ACC112 (cell line): ENCODE measurements at regions not wholly inside any gene's neighbourhood (a gene's known extent, or its start where the extent isn't known, plus 50 kb on each side); places are given as distances from the start of the nearest gene placed in this dataset.

Experiments used
- H2AFZ ChIP-seq: fragments of 200-600 bp; sonication (generic); one replicate; pipeline ENCODE4 v1.6.0; 2017; ENCODE audit warnings: antibody characterized with exemption, low read length; ENCODE audit not compliant: unreplicated experiment
- H3K27ac ChIP-seq: fragments of 200-600 bp; sonication (generic); 2 replicates; pipeline ENCODE4 v1.5.1; 2014; ENCODE audit warnings: low read depth, mild to moderate bottlenecking, antibody characterized with exemption, low read length, moderate library complexity
- H3K27me3 ChIP-seq: fragments of 200-600 bp; sonication (generic); 2 replicates; pipeline ENCODE4 v1.6.1; 2014; ENCODE audit warnings: mild to moderate bottlenecking, antibody characterized with exemption, low read length, moderate library complexity, mixed read lengths; ENCODE audit not compliant: insufficient read depth
- H3K36me3 ChIP-seq: fragments of 200-600 bp; sonication (generic); 2 replicates; pipeline ENCODE4 v1.6.1; 2016; ENCODE audit warnings: mild to moderate bottlenecking, antibody characterized with exemption, low read length, moderate library complexity, mixed read lengths; ENCODE audit not compliant: insufficient read depth
- H3K4me1 ChIP-seq: fragments of 200-600 bp; sonication (generic); one replicate; pipeline ENCODE4 v1.6.1; 2016; ENCODE audit warnings: low read length, mixed read lengths; ENCODE audit not compliant: insufficient read depth, unreplicated experiment, control insufficient read depth
- H3K4me3 ChIP-seq: fragments of 200-600 bp; sonication (generic); 2 replicates; pipeline ENCODE4 v1.5.1; 2014; ENCODE audit warnings: mild to moderate bottlenecking, low read depth, low read length
- H3K79me2 ChIP-seq: fragments of 200-600 bp; sonication (generic); one replicate; pipeline ENCODE4 v1.6.0; 2016; ENCODE audit warnings: low read length; ENCODE audit not compliant: control insufficient read depth, unreplicated experiment, insufficient read depth

DNA sequence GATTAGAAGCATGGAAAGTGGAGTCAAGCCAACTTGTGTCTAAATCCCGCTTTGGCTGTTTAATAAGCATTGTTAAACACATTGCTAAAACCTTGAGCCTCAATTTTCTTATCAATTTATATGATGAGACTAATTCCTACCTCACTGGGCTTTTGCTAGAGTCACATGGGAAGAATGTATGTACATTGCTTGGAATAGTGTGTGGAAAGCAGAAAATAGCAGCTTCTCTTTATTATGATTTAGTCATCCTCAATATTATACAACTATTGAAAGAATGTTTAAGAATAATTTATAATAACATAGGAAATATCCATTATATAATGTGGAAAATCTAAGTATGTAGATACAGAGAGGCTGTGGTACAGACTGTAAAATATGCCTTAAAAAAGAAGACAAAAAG is 313.0 kb upstream of the CDYL start:
- H3K4me3 ChIP-seq = no peak overlapping the region
- no peak overlapping the region for H2AFZ ChIP-seq
- H3K36me3 ChIP-seq = no peaks in the 10 kb centered on the region
- no peaks in the 10 kb centered on the region for H3K27me3 ChIP-seq
- H3K27ac ChIP-seq = no peak overlapping the region
- no peaks in the 10 kb centered on the region for H3K79me2 ChIP-seq
- peaks cover 14% of the 10 kb centered on the region for H3K4me1 ChIP-seq

DNA sequence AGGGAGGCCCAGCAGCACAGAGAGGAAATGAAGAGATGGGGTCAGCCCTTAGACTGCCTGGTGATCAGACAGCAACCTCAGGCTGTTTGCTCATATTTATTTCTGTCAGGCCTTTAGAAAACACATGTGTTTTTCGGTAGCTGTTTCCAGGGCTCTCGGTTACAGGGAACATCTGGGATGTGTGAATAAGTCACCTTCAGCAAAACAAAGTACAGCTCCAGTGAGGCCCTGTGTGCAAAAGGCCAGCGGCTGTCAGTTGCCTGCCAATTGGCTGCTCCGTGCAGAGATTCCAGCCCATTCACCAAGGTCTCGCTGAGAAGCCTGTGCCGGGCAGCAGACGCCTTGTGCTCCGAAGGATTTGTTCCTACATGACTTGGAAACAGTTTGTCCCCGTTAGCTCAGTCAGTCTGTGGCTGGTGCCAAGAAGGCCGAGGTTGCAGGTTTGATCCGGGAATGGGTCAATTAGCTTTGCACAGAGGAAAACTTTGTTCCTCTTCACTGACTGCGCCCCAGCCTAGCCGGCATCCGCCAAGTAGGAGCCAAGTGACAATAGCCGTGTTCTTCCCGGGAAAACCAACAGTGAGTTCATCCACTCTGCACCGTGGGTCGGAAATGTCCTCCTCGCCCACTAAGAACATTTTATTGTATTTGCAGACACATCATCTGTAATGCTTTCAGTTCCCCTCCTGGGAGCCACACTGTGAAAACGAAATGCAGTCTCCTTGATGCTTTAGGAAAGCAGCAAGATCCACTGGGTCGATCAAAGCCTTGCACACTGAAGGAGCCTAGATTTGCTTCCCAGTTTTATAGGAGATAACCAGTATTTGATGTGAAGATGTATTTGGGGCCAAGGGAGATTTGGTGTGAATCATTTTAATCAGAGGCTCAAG is 315.4 kb upstream of the CDYL start:
- H3K79me2 ChIP-seq = no peaks in the 10 kb centered on the region
- peaks cover 14% of the 10 kb centered on the region for H3K4me1 ChIP-seq
- H3K27ac ChIP-seq = no peak overlapping the region
- H3K27me3 ChIP-seq = no peaks in the 10 kb centered on the region
- H3K4me3 ChIP-seq = no peak overlapping the region
- no peak overlapping the region for H2AFZ ChIP-seq
- no peaks in the 10 kb centered on the region for H3K36me3 ChIP-seq

DNA sequence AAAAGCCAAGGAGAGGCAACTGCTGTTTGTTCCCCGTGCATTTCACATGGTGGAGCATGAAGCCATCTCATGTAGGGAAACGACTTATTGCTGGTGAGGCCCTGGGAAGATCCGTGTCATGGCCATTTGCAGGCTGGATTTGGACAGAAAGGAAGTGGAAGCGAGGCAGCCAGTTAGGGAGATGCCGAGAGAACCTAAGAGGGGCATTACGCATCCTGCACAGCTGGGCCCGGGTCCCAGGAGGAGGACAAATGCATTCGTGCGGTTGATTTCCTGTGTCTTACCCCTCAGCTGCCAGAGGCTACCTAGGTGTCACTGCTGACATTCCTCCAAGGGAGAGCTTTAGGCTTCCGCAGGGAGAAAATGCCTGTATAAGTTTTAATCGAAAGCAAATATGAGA is 316.2 kb upstream of the CDYL start:
- no peak overlapping the region for H2AFZ ChIP-seq
- H3K27me3 ChIP-seq = no peaks in the 10 kb centered on the region
- no peak overlapping the region for H3K27ac ChIP-seq
- no peaks in the 10 kb centered on the region for H3K79me2 ChIP-seq
- peaks cover 14% of the 10 kb centered on the region for H3K4me1 ChIP-seq
- no peak overlapping the region for H3K4me3 ChIP-seq
- H3K36me3 ChIP-seq = no peaks in the 10 kb centered on the region

DNA sequence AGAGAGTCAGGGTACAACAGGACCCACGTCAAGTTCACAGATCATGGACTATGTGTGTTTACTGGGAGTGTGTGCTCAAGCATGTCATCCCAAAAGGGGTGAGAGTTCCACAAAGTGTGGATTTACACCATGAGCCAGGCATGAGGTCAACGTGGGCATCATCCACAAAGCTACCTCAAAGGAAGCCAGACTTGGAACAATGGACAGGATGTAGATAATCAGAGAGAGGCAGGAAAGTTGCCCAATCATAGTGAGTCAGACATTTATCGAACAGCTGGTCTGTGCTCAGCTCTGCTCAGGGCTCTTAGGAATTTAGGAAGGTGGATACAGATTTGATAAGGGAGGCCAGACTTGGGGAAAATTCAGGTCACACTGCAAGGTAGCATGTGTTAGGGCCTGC is 317.2 kb upstream of the CDYL start:
- peak overlapping the region; percentile 44; the same call in 1 of the 2 replicates for H3K27ac ChIP-seq
- no peaks in the 10 kb centered on the region for H3K79me2 ChIP-seq
- H3K4me3 ChIP-seq = no peak overlapping the region
- peaks cover 14% of the 10 kb centered on the region for H3K4me1 ChIP-seq
- no peaks in the 10 kb centered on the region for H3K27me3 ChIP-seq
- no peaks in the 10 kb centered on the region for H3K36me3 ChIP-seq
- peak overlapping the region; percentile 21 for H2AFZ ChIP-seq

DNA sequence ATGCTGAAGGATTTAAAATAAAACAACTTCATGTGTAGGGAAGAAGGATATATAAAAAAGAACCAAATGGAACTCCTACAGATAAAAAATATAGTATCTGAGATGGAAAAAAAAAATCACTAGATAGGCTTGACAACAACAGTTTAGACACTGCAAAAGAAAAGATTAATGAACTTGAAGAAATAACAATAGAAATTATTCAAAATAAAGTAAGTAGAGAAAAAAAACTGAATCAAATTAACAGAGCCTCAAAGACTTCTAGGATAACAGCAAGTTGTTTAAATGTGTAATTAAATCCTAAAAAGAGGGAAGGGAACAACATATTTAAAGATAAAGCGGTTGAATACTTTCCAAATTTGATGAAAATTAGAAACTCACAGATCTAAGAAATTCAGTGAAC is 316.3 kb upstream of the ECI2 start:
- H3K4me3 ChIP-seq = no peak overlapping the region
- no peaks in the 10 kb centered on the region for H3K79me2 ChIP-seq
- H3K36me3 ChIP-seq = no peaks in the 10 kb centered on the region
- H3K27me3 ChIP-seq = no peaks in the 10 kb centered on the region
- no peak overlapping the region for H3K27ac ChIP-seq
- H2AFZ ChIP-seq = no peak overlapping the region
- H3K4me1 ChIP-seq = peaks cover 8% of the 10 kb centered on the region

DNA sequence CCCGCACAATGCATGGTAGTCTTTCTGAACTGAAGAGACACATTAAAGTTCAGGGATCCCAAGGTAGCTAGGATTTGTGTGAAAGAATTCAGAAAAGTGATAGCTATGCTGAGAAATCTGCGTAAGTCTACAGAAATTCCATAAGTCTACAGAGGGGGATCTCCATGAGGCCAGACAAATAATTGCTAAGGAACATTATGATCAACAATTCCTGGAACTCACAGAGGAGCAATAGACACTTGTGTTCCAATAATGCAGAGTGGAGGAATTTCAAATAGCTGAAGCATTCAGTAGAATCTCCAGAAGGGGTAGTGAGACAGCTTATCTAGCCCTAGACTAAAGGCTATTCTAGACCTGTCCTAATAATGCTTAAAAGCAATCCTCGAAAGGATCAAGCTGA is 315.7 kb upstream of the ECI2 start:
- Histone ChIP-seq H3K79me2 (no peaks in the 10 kb centered on the region), H3K4me1 (peaks cover 8% of the 10 kb centered on the region), H3K27ac (no peak overlapping the region), H3K4me3 (no peak overlapping the region), H3K36me3 (no peaks in the 10 kb centered on the region), H2AFZ (no peak overlapping the region), H3K27me3 (no peaks in the 10 kb centered on the region)

DNA sequence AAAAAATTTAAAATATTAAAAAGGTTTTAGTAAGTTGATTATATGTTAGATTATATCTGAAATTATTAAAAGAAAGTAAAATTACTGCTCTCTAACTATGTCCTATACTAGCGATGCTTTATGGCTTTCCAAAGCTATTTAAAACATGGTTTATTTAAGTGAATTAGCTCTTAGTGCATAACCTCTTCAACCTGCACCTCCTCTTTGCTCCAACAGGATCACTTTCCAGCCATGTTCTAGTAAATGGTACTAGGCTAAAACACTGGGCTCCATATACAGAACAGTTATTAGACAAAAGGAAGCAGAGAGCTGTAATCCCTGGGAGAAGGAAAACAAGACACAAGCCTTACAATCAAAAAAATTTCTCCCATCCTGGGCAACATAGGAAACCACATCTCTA is 314.9 kb upstream of the ECI2 start:
- Histone ChIP-seq H3K36me3 (no peaks in the 10 kb centered on the region), H3K79me2 (no peaks in the 10 kb centered on the region), H3K4me1 (peaks cover 8% of the 10 kb centered on the region), H2AFZ (no peak overlapping the region), H3K27ac (no peak overlapping the region), H3K27me3 (no peaks in the 10 kb centered on the region), H3K4me3 (no peak overlapping the region)

DNA sequence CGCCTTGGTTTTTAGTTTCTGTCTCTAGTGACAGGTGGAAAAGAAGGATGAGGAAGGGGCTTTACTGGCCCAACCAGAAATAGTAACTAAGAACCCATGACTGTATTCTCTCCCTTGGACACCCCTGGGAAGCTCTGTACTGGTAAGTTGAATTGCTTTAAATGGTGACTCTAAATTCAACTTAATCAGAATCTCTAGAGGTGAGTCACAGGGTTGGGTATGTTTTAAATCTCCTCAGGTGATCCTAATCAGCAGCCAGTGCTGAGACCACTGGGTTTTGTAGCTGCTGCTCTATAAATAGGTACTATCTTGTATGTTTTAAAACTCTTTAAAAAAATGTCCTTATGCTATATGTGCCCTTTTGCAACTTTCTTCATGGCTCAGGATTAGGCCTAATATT is 314.0 kb upstream of the ECI2 start:
- H3K4me1 ChIP-seq = peaks cover 8% of the 10 kb centered on the region
- no peak overlapping the region for H3K4me3 ChIP-seq
- no peaks in the 10 kb centered on the region for H3K36me3 ChIP-seq
- H3K79me2 ChIP-seq = no peaks in the 10 kb centered on the region
- no peaks in the 10 kb centered on the region for H3K27me3 ChIP-seq
- H3K27ac ChIP-seq = no peak overlapping the region
- H2AFZ ChIP-seq = no peak overlapping the region

DNA sequence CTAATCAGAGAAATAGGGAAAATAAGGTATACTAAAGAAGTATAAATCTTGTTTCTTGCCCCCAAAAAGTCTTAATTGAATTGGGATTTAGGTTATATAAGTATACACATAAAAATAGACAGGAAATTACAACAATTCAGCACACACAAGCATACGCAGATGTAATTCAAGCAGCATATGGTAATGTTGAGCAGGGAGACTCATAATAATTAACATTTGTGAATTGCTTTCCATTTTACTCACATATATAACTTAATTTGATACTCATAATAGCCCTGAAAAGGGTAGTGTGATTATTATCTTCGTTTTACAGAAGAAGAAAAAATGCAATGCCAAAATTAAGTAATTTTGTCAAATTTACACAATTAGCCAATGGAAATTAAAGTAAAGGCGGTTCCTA is 313.5 kb upstream of the ECI2 start:
- H3K4me3 ChIP-seq = no peak overlapping the region
- H2AFZ ChIP-seq = no peak overlapping the region
- no peaks in the 10 kb centered on the region for H3K36me3 ChIP-seq

DNA sequence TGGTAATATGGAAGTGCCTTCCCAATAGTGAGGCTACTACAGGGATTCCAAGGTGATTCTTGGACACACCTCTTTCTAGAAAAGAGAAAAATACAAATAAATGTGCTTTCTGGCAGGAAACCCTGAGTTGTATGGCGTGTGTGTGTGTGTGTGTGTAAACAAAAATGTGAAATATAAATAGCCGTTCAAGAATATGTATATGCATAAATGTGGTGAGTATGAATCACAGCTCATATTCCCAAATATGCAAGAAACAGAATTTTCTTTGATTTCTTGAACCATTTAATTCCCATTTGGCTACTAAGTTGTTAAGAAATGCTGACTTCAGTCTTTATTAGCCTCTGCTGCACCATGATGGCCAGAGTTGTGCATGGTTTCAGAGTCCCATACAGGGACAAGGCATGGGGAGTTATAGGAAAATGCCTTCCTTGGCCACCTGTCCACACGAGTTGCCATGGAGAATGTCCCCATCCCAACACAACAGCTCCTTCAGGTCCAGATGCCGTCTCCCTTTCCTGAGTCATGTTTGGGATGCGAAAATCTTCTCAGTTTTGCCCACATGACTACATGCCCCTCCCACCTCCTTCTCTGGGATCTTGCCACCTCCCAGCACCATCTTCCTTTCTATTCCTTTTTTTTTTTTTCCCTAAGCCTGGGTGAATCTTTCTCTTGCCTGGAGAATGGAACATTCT is 312.4 kb upstream of the ECI2 start:
- Histone ChIP-seq H3K27ac (peak overlapping the region; percentile 81), H3K79me2 (no peaks in the 10 kb centered on the region), H3K4me1 (peaks cover 8% of the 10 kb centered on the region), H3K4me3 (peak overlapping the region; percentile 34; the same call in 1 of the 2 replicates), H2AFZ (peak overlapping the region; percentile 55), H3K27me3 (no peaks in the 10 kb centered on the region), H3K36me3 (no peaks in the 10 kb centered on the region)

More for the DNA sequence above, 313.5 kb upstream of the ECI2 start:
- Histone ChIP-seq H3K79me2 (no peaks in the 10 kb centered on the region), H3K27ac (no peak overlapping the region), H3K4me1 (peaks cover 8% of the 10 kb centered on the region), H3K27me3 (no peaks in the 10 kb centered on the region)

DNA sequence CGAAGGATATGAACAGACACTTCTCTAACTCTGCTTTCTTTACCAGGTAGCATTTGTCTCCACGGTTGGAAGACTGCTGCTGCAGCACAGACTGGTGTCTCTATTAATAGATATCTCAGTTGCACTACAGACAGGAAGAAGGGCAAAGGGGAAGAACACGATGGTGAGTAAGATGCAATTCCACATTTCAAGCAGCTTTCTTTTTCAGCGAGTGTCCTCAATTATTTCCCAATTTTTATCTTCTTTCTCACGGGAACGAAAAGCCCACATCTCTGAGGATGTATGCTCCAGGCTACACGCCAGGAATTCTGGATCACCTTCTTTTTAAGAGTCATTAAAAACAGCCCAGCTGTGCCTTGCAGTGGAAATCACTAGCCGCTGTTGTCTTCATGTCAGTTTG is 311.6 kb upstream of the ECI2 start:
- peaks cover 8% of the 10 kb centered on the region for H3K4me1 ChIP-seq

More for the DNA sequence above, 311.6 kb upstream of the ECI2 start:
- Histone ChIP-seq H3K79me2 (no peaks in the 10 kb centered on the region), H2AFZ (peak overlapping the region; percentile 55), H3K36me3 (no peaks in the 10 kb centered on the region), H3K27ac (peak overlapping the region; percentile 81), H3K27me3 (no peaks in the 10 kb centered on the region), H3K4me3 (peak overlapping the region; percentile 34; the same call in 1 of the 2 replicates)
